HG02884 (cell line): ENCODE measurements at regions not wholly inside any gene's neighbourhood (a gene's known extent, or its start where the extent isn't known, plus 50 kb on each side); places are given as distances from the start of the nearest gene placed in this dataset.
"Not testable (repeated sequence)": the region's sequence is repeated elsewhere in the genome, so short reads cannot be mapped to it uniquely, and the experiment has no call there.

Experiments
- ATAC-seq: cut with Tn5 transposase; IDR thresholded peaks from one replicate; pipeline ENCODE4 v1.9.1; 2021; ENCODE audit warnings: mild to moderate bottlenecking, moderate library complexity; ENCODE audit not compliant: unreplicated experiment

- ATAC-seq, result no peak
Observed at GRCh38 chr4:148684638-148685037, 242.4 kb upstream of the NR3C2 start.

DNA sequence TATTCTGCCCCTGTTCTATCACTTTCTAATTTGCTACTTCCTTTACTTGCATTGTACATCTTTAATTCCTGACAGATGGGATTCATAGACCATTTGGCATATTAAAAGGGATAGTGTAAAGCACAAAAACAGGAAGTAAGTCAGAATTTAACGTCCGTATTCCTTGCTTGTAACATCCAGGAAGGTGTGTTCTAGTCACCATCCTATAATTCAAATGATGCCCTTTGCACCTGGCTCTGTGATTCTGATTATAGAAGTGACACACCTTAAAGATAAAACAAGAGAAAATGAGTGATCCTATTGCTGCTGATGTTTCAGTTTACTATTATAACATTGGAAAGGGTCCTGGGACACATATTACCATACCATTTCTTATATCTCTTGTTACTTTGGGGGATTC lies 238.7 kb upstream of the NR3C2 start:
- no peak for ATAC-seq

DNA sequence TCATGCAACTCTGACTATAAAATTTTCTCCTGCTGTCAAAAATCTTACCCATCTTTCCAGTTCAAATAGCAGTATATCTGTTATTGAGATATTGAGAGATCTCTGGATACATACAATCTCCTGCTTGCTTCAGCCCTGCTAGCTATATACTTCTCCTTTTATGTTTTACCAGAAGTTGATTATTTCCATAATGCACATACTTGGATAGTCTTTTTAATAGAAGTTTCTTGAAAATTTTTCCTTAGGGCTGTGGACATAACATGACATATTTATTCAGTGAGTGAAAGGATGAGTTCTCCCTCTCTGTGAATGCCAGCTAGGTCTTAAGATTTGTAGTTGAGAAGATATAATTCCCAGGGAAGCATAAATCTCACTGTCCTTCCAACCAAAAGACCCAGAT lies 234.1 kb upstream of the NR3C2 start:
- no peak for ATAC-seq

DNA sequence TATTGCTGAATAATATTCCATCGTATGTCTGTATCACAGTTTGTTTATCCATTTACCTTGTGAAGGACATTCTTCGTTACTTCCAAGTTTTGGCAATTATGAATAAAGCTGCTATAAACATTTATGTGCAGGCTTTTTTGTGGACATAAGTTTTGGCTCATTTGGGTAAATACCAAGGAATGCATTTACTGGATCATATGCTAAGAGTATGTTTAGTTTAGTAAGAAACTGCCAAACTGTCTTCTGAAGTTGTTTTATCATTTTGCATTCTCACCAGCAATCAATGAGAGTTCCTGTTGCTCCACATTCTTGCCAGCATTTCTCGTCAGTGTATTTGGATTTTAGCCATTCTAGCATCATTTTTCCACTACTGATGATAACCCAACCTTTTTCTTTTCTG lies 232.7 kb upstream of the NR3C2 start:
- no peak for ATAC-seq

DNA sequence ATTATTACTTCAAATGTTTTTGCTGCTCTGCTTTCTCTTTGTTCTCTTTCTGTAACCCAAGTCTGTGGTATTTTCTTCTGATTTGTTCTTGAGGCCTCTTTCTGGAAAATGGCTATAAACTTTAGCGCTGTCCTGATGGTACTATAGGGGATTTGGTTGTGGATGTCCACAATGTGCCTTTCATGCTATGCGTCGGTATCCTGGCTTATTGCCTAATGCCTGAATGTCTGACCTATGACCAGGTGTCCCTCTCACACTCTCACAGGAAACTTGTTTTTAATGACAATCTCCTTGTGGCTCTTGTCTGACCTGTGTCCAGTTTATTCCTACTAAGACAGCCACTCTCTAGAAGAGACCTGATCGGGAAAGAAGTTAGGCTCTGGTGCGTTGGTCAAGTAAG lies 222.4 kb upstream of the NR3C2 start:
- no peak for ATAC-seq

GRCh38 chr4:148654131-148654530 lies 211.9 kb upstream of the NR3C2 start:
- ATAC-seq, result no peak

GRCh38 chr4:148653681-148654080 lies 211.5 kb upstream of the NR3C2 start:
- no peak for ATAC-seq

DNA sequence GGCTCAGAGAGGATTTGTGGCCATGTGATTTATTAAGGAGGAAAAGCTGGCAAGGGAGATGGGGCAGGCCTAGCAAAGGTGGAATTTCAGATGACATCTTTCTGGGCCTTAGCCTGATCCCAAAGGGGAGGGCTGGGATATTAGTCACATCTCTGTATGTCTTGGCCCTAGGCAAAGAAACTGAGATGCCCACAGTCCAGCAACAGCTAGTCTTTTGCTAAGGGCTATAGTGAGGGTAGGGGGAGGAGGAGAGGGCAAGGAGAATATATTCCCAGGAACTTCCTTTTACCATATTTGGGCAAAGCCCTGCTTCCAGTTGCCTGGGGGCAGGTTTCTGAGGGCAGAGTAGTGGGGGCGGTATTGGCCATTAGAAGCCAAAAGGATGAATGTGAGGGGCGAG lies 209.8 kb upstream of the NR3C2 start:
- no peak for ATAC-seq

- no peak for ATAC-seq
Observed at GRCh38 chr4:148649652-148650331, 207.6 kb upstream of the NR3C2 start.

DNA sequence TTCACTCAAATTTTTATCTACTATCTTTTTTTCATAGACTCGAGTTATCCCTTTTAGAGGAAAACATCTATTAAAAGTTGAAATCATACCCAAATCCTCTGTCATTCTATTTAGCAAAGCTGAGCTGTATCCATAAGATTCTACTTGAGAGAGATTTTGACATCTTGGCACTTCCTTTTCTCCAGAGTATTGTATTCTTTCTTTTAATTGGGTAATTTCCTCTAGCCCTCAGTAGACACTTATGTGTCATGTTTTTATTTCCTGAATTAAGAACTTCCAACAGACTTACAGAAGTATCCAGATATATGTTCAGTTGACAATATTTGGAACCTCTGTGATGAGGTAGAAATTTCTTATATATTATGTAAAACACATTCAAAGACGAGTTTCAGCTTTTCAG lies 201.6 kb upstream of the NR3C2 start:
- ATAC-seq, result no peak

GRCh38 chr4:148642907-148643306 lies 200.7 kb upstream of the NR3C2 start:
- ATAC-seq, result no peak

GRCh38 chr4:148638079-148638478 lies 195.9 kb upstream of the NR3C2 start:
- not testable (repeated sequence) for ATAC-seq

GRCh38 chr4:148637453-148637852 lies 195.2 kb upstream of the NR3C2 start:
- ATAC-seq, result not testable (repeated sequence)

DNA sequence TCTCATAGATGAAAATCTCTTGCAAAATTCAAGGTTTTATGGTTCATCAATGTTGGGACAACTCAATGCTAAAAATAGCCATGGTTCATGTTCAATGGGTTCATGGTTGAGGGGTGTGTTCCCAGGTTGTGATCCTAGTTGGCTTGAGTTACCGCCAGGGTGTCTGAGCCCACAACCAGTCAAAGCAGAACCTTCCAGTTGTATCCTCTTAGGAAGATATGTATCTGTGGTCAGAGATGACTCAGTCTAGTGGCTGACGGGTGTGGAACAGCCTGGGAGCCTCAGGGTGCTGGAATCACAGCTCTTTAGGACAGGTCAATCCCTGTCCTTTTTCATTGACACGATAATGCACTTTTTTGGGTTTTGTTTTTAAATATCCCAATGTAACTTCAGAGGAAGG lies 192.3 kb upstream of the NR3C2 start:
- no peak for ATAC-seq

GRCh38 chr4:148633720-148634119 lies 191.5 kb upstream of the NR3C2 start:
- no peak for ATAC-seq

DNA sequence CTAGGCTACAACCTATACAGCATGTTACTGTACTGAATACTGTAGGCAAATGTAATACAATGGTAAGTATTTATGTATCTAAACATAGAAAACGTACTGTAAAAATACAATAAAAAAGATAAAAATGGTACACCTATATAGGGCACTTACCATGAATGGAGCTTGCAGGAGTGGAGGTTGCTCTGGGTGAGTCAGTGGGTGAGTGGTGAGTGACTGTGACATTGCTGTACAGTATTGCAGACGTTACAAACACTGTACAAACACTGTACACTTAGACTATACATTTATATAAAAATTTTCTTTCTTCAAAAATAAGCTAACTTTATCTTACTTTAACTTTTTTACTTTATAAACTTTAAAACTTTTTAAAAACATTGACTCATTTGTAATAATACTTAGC lies 190.3 kb upstream of the NR3C2 start:
- ATAC-seq, result no peak

GRCh38 chr4:148630051-148630450 lies 187.8 kb upstream of the NR3C2 start:
- no peak for ATAC-seq

DNA sequence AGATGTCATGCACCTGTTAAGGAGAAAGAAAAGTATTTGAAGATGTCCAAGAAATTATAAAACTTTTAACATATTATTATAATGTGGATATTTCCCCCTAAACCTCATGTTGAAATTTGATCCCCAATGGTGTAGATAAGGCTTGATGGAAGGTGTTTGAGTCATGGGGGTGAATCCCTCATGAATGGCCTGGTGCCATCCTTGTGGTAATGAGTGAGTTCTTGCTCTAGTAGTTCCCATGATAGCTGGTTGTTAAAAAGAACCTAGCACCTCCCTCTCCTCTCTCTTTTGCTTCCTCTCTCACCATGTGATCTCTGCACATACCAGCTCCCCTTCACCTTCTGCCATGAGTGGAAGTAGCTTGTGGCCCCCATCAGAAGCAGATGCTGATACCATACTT lies 176.6 kb upstream of the NR3C2 start:
- ATAC-seq, result no peak

- no peak for ATAC-seq
Observed at GRCh38 chr4:148608968-148609367, 166.8 kb upstream of the NR3C2 start.

GRCh38 chr4:148598418-148599207 lies 156.4 kb upstream of the NR3C2 start:
- not testable (repeated sequence) for ATAC-seq

- ATAC-seq, result no peak
Observed at GRCh38 chr4:148589182-148589581, 147.0 kb upstream of the NR3C2 start.

- ATAC-seq, result no peak
Observed at GRCh38 chr4:148575577-148575976, 133.4 kb upstream of the NR3C2 start.

- no peak for ATAC-seq
Observed at GRCh38 chr4:148574911-148575310, 132.7 kb upstream of the NR3C2 start.
